ENCODE measurements at regions not wholly inside any gene's neighbourhood (a gene's known extent, or its start where the extent isn't known, plus 50 kb on each side); places are given as distances from the start of the nearest gene placed in this dataset.

- no peak for TF ChIP-seq CTCF (conservative IDR thresholded peaks at IDR 0.05; ENCODE audit: low read depth, low read length)
- TF ChIP-seq MXI1 (IDR thresholded peaks at IDR 0.05; ENCODE audit: borderline replicate concordance, low read depth, low read length): no peak
- TF ChIP-seq RCOR1 (IDR thresholded peaks at IDR 0.05; ENCODE audit: insufficient replicate concordance, low read length): no peak
- no peak for TF ChIP-seq MAFK (IDR thresholded peaks at IDR 0.05; ENCODE audit: low read depth, low read length)
- no peak for TF ChIP-seq ELK1 (IDR thresholded peaks at IDR 0.05; ENCODE audit: borderline replicate concordance, low read depth, low read length)
- TF ChIP-seq POLR2A (IDR thresholded peaks at IDR 0.05; ENCODE audit: low read depth, low read length): no peak
- no peak for TF ChIP-seq CEBPB (IDR thresholded peaks at IDR 0.05; ENCODE audit: low read depth, low read length)
- TF ChIP-seq RFX5 (IDR thresholded peaks at IDR 0.05; ENCODE audit: low read depth, low read length): no peak
- TF ChIP-seq BHLHE40 (IDR thresholded peaks at IDR 0.05; ENCODE audit: low read depth, low read length): no peak
Observed at GRCh38 chr4:124958847-124959246, 246.3 kb upstream of the ANKRD50 start.

All from IMR-90 (cell line).